ENCODE measurements at regions not wholly inside any gene's neighbourhood (a gene's known extent, or its start where the extent isn't known, plus 50 kb on each side); places are given as distances from the start of the nearest gene placed in this dataset.

- H3K4me3 ChIP-seq (replicated peaks; ENCODE audit: low read depth, low read length): no peak overlapping the region
- no peak for DNase-seq (ENCODE audit: low read depth)
- no peak for TF ChIP-seq CTCF (IDR thresholded peaks at IDR 0.05; ENCODE audit: low read length, missing control alignments)
Observed at GRCh38 chr7:32167815-32168214, 97.6 kb upstream of the PDE1C start.

GRCh38 chr7:32167256-32167655 is 97.0 kb upstream of the PDE1C start:
- TF ChIP-seq CTCF (IDR thresholded peaks at IDR 0.05; ENCODE audit: low read length, missing control alignments): no peak
- no peak overlapping the region for H3K4me3 ChIP-seq (replicated peaks; ENCODE audit: low read depth, low read length)
- DNase-seq (ENCODE audit: low read depth): no peak

- TF ChIP-seq CTCF (IDR thresholded peaks at IDR 0.05; ENCODE audit: low read length, missing control alignments): peak; percentile 48
- DNase-seq (ENCODE audit: low read depth): peak; percentile 66
- no peak overlapping the region for H3K4me3 ChIP-seq (replicated peaks; ENCODE audit: low read depth, low read length)
Observed at GRCh38 chr7:32164341-32164996, 94.3 kb upstream of the PDE1C start.

GRCh38 chr7:32163896-32164295 is 93.7 kb upstream of the PDE1C start:
- no peak for DNase-seq (ENCODE audit: low read depth)
- no peak for TF ChIP-seq CTCF (IDR thresholded peaks at IDR 0.05; ENCODE audit: low read length, missing control alignments)
- H3K4me3 ChIP-seq (replicated peaks; ENCODE audit: low read depth, low read length): no peak overlapping the region

- no peak overlapping the region for H3K4me3 ChIP-seq (replicated peaks; ENCODE audit: low read depth, low read length)
- no peak for TF ChIP-seq CTCF (IDR thresholded peaks at IDR 0.05; ENCODE audit: low read length, missing control alignments)
- DNase-seq (ENCODE audit: low read depth): peak; percentile 85
Observed at GRCh38 chr7:32163141-32163806, 93.1 kb upstream of the PDE1C start.

- peak; percentile 67 for DNase-seq (ENCODE audit: low read depth)
- TF ChIP-seq CTCF (IDR thresholded peaks at IDR 0.05; ENCODE audit: low read length, missing control alignments): no peak
- H3K4me3 ChIP-seq (replicated peaks; ENCODE audit: low read depth, low read length): no peak overlapping the region
Observed at GRCh38 chr7:32161708-32162107, 91.5 kb upstream of the PDE1C start.
